Body of pancreas (tissue), 4 donors: ENCODE measurements at regions not wholly inside any gene's neighbourhood (a gene's known extent, or its start where the extent isn't known, plus 50 kb on each side); places are given as distances from the start of the nearest gene placed in this dataset.

Experiments
- CTCF ChIP-seq, 7 experiments: fragments of 450-650 bp in 4 of 7; fragments of 200-600 bp in 3 of 7; sonication (generic) in 3 of 7; IDR thresholded peaks; one replicate each; pipeline ENCODE4 v1.5.1; 2016 to 2019; ENCODE audit warnings: antibody characterized with exemption in 7 of 7
- POLR2A ChIP-seq, 3 donors: fragments of 450-650 bp; IDR thresholded peaks; one replicate each; pipeline ENCODE4 v1.6.1; 2016; ENCODE audit warnings: antibody characterized with exemption in 3 of 3, mild to moderate bottlenecking in 2 of 3

GRCh38 chr10:10685566-10685965 is 332.1 kb upstream of the CELF2 start:
- TF ChIP-seq CTCF (IDR thresholded peaks at IDR 0.05) (no peak), POLR2A (IDR thresholded peaks at IDR 0.05) (no peak)
